MCF 10A (cell line): ENCODE measurements at regions not wholly inside any gene's neighbourhood (a gene's known extent, or its start where the extent isn't known, plus 50 kb on each side); places are given as distances from the start of the nearest gene placed in this dataset.

ENCODE experiments used
- BruUV-seq: library from RNA; stranded (reverse); fragments of 400-500 nt; replicated peaks from 2 replicates; lab custom pipeline; 2021; lab: Mats Ljungman, UMichigan
- CTCF ChIA-PET: fragments of 300-600 bp; sonication (Branson Sonifier 250); formaldehyde crosslinking; extraction: SDS; loops from one replicate; lab custom pipeline; 2021; ENCODE audit warnings: antibody characterized with exemption, inconsistent platforms; lab: Yijun Ruan, JAX
- POLR2A ChIA-PET: fragments of 300-600, 350-650 bp; sonication (Branson Sonifier 250); formaldehyde crosslinking; extraction: SDS; loops from one replicate; lab custom pipeline; 2020; ENCODE audit warnings: antibody characterized with exemption, inconsistent platforms; lab: Yijun Ruan, JAX
- DNase-seq: peaks from one replicate; pipeline ENCODE4 v3.0.0-alpha.2; 2018; ENCODE audit not compliant: unreplicated experiment
- H3K27ac Mint-ChIP-seq: one replicate; pipeline ENCODE4 v1.8.0; 2022; ENCODE audit warnings: mild to moderate bottlenecking, low read depth, mixed read lengths; ENCODE audit not compliant: unreplicated experiment
- H3K27me3 Mint-ChIP-seq: one replicate; pipeline ENCODE4 v1.8.0; 2022; ENCODE audit warnings: mixed read lengths; ENCODE audit not compliant: insufficient read depth, unreplicated experiment
- H3K36me3 Mint-ChIP-seq: one replicate; pipeline ENCODE4 v1.8.0; 2022; ENCODE audit warnings: mild to moderate bottlenecking, moderate library complexity, mixed read lengths; ENCODE audit not compliant: insufficient read depth, unreplicated experiment
- H3K4me1 Mint-ChIP-seq: one replicate; pipeline ENCODE4 v1.8.0; 2022; ENCODE audit warnings: mixed read lengths; ENCODE audit not compliant: insufficient read depth, unreplicated experiment
- H3K4me3 Mint-ChIP-seq: one replicate; pipeline ENCODE4 v1.8.0; 2022; ENCODE audit warnings: mild to moderate bottlenecking, moderate library complexity, mixed read lengths; ENCODE audit not compliant: unreplicated experiment
- H3K9me3 Mint-ChIP-seq: one replicate; pipeline ENCODE4 v1.8.0; 2022; ENCODE audit warnings: mixed read lengths; ENCODE audit not compliant: unreplicated experiment
- CTCF ChIP-seq: fragments of 200-600 bp; IDR thresholded peaks from one replicate; pipeline ENCODE4 v1.8.0; 2022; ENCODE audit warnings: antibody characterized with exemption, mild to moderate bottlenecking; ENCODE audit not compliant: unreplicated experiment
- intact Hi-C: fragments of 100-400 bp; cut with micrococcal nuclease; formaldehyde crosslinking; loops from 2 replicates; pipeline ENCODE4 v1.14.1; 2022

- TF ChIP-seq CTCF: no peak
- POLR2A ChIA-PET: interaction anchor here (1.0 to 1.5 kb wide), 2 partner anchors 9 to 124 kb away, joined by 3 to 4 read pairs; no protein-coding TSS in a partner anchor
- Mint-ChIP-seq H3K27me3 (no peaks in the 10 kb centered on the region), H3K4me3 (no peak overlapping the region), H3K4me1 (peaks cover 42% of the 10 kb centered on the region), H3K9me3 (no peaks in the 10 kb centered on the region), H3K27ac (peak overlapping the region; percentile 55), H3K36me3 (no peaks in the 10 kb centered on the region)
- BruUV-seq: no TSS peak
- CTCF ChIA-PET: interaction anchor here (0.6 kb wide), 1 partner anchor 18 kb away, joined by 3 read pairs; no protein-coding TSS in a partner anchor
- intact Hi-C loops: no loop called here
- DNase-seq: no peak
These were observed 213.8 kb upstream of the ZNF608 start for GRCh38 chr5:124960266-124960665.

- ChIA-PET CTCF (no interaction called here), POLR2A (interaction anchor here (1.5 kb wide), 1 partner anchor 13 kb away, joined by 3 read pairs; no protein-coding TSS in a partner anchor)
- no TSS peak for BruUV-seq
- Mint-ChIP-seq H3K9me3 (no peaks in the 10 kb centered on the region), H3K4me3 (no peak overlapping the region), H3K4me1 (peaks cover 42% of the 10 kb centered on the region), H3K36me3 (no peaks in the 10 kb centered on the region), H3K27me3 (no peaks in the 10 kb centered on the region), H3K27ac (peak overlapping the region; percentile 7)
- no peak for DNase-seq
- TF ChIP-seq CTCF: no peak
- intact Hi-C loops: no loop called here
These were observed 215.1 kb upstream of the ZNF608 start for GRCh38 chr5:124961521-124961920.

GRCh38 chr5:124962111-124962510 is 215.7 kb upstream of the ZNF608 start:
- BruUV-seq: no TSS peak
- peaks cover 39% of the 10 kb centered on the region for H3K4me1 Mint-ChIP-seq
- TF ChIP-seq CTCF: no peak
- no peak for DNase-seq
- no peaks in the 10 kb centered on the region for H3K36me3 Mint-ChIP-seq
- ChIA-PET CTCF (interaction anchor here (0.6 kb wide), 1 partner anchor 55 kb away, joined by 3 read pairs; no protein-coding TSS in a partner anchor), POLR2A (interaction anchor here (0.7 to 1.5 kb wide), 4 partner anchors 14 to 523 kb away, joined by 3 to 5 read pairs (median 3); no protein-coding TSS in a partner anchor)
- H3K27ac Mint-ChIP-seq: no peak overlapping the region
- no peaks in the 10 kb centered on the region for H3K27me3 Mint-ChIP-seq
- intact Hi-C loops: no loop called here
- no peak overlapping the region for H3K4me3 Mint-ChIP-seq
- H3K9me3 Mint-ChIP-seq: no peaks in the 10 kb centered on the region

GRCh38 chr5:124962735-124963134 is 216.3 kb upstream of the ZNF608 start:
- DNase-seq: no peak
- no peak for TF ChIP-seq CTCF
- Mint-ChIP-seq H3K4me3 (no peak overlapping the region), H3K4me1 (peaks cover 34% of the 10 kb centered on the region), H3K27ac (peak overlapping the region; percentile 73), H3K27me3 (no peaks in the 10 kb centered on the region), H3K9me3 (no peaks in the 10 kb centered on the region), H3K36me3 (no peaks in the 10 kb centered on the region)
- POLR2A ChIA-PET: interaction anchor here (0.6 to 0.9 kb wide), 5 partner anchors 17 to 522 kb away, joined by 3 to 5 read pairs (median 3); no protein-coding TSS in a partner anchor
- BruUV-seq: no TSS peak
- intact Hi-C loops: loop anchor here (1.0 kb wide), 1 partner anchor 214 kb away; no protein-coding TSS in a partner anchor
- CTCF ChIA-PET: interaction anchor here (0.5 to 0.7 kb wide), 3 partner anchors 55 to 1292 kb away, joined by 3 read pairs; no protein-coding TSS in a partner anchor
